ENCODE measurements at regions not wholly inside any gene's neighbourhood (a gene's known extent, or its start where the extent isn't known, plus 50 kb on each side); places are given as distances from the start of the nearest gene placed in this dataset.
A peak's percentile ranks its signal among the peaks of the same experiment; 100 is the strongest.

DNA sequence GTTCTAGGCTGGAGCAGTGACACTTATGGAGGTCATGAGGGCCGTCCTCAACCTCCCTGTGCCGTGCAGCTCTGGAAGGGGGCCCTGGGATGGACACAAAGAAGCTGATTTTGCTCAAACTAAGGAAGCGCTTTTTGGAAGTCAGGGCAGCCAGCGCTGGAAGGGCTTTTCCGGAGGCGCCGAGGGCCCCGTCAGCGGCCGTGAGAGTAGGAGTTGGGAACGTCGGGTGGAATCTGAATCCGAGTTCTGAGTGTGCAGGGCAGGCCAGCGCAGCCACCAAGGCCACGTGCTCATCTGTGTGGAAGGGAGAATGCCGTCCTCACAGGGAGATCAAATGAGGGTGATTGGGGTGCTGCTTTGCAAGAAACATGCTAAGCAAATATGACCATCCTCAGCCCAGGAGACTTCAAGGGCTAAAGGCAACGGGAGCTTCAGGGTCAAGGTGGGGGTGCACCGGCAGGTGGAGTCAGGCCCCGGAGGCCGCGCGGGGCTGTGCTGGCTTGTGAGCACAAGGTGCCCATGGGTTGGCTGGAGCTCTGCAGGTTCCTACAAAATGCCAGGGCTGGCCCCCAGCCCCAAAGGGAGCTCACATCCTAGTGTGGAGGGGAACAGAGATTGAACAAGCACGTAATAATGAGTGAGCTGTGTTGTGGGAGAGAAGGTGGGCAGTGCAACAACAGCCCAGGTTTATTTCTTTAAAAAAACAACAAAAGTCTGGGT, 70.4 kb upstream of the HPCAL1 start:
- Histone ChIP-seq H3K36me3 (no peaks in the 10 kb centered on the region), H3K27ac (no peak overlapping the region), H3K4me1 (peaks cover 0 to 24% (median 14%) of the 10 kb centered on the region in 12 donors), H3K9me3 (no peaks in the 10 kb centered on the region), H3K4me3 (no peak overlapping the region), H3K27me3 (no peaks in the 10 kb centered on the region)
- DNase-seq (peak in 1 of 5 donors; percentile 16), ATAC-seq (no peak)
- TF ChIP-seq POLR2A (IDR thresholded peaks at IDR 0.05): no peak
- TF ChIP-seq, protein P1, sequence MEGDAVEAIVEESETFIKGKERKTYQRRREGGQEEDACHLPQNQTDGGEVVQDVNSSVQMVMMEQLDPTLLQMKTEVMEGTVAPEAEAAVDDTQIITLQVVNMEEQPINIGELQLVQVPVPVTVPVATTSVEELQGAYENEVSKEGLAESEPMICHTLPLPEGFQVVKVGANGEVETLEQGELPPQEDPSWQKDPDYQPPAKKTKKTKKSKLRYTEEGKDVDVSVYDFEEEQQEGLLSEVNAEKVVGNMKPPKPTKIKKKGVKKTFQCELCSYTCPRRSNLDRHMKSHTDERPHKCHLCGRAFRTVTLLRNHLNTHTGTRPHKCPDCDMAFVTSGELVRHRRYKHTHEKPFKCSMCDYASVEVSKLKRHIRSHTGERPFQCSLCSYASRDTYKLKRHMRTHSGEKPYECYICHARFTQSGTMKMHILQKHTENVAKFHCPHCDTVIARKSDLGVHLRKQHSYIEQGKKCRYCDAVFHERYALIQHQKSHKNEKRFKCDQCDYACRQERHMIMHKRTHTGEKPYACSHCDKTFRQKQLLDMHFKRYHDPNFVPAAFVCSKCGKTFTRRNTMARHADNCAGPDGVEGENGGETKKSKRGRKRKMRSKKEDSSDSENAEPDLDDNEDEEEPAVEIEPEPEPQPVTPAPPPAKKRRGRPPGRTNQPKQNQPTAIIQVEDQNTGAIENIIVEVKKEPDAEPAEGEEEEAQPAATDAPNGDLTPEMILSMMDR (IDR thresholded peaks at IDR 0.05): no peak
- WGBS, 4 donors: 89 to 91% (median 90%) methylated on average over 23 of the region's 23 CpGs
- intact Hi-C loops (cut with DNase I): loop anchor here in 2 of 10 donors (10.0 kb wide), 1 partner anchor 173 kb away; no protein-coding TSS in a partner anchor

GRCh38 chr2:10233131-10234012, 69.3 kb upstream of the HPCAL1 start:
- H3K4me1 ChIP-seq: peaks cover 0 to 30% (median 19%) of the 10 kb centered on the region in 12 donors
- WGBS, 4 donors: 92 to 95% (median 93%) methylated on average over 7 of the region's 7 CpGs
- DNase-seq: no peak
- H3K27me3 ChIP-seq: no peaks in the 10 kb centered on the region
- H3K36me3 ChIP-seq: no peaks in the 10 kb centered on the region
- H3K9me3 ChIP-seq: no peaks in the 10 kb centered on the region
- intact Hi-C loops (cut with DNase I): loop anchor here in 2 of 10 donors (10.0 kb wide), 1 partner anchor 171 kb away; no protein-coding TSS in a partner anchor
- TF ChIP-seq, protein P1 (IDR thresholded peaks at IDR 0.05): no peak
- no peak for TF ChIP-seq POLR2A (IDR thresholded peaks at IDR 0.05)
- ATAC-seq: no peak
- H3K27ac ChIP-seq: no peak overlapping the region
- H3K4me3 ChIP-seq: no peak overlapping the region

GRCh38 chr2:10234013-10234306, 68.7 kb upstream of the HPCAL1 start:
- DNase-seq (peak in 1 of 5 donors; percentile 21), ATAC-seq (no peak)
- intact Hi-C loops (cut with DNase I): loop anchor here in 2 of 10 donors (10.0 kb wide), 1 partner anchor 171 kb away; no protein-coding TSS in a partner anchor
- Histone ChIP-seq H3K27ac (no peak overlapping the region), H3K9me3 (no peaks in the 10 kb centered on the region), H3K4me3 (no peak overlapping the region), H3K27me3 (no peaks in the 10 kb centered on the region), H3K36me3 (no peaks in the 10 kb centered on the region), H3K4me1 (peaks cover 0 to 36% (median 23%) of the 10 kb centered on the region in 12 donors)
- TF ChIP-seq POLR2A (IDR thresholded peaks at IDR 0.05): no peak
- TF ChIP-seq, protein P1 (IDR thresholded peaks at IDR 0.05): no peak
- WGBS, 4 donors: 82 to 91% (median 86%) methylated on average over 4 of the region's 4 CpGs
